BE2C (cell line): ENCODE measurements at regions not wholly inside any gene's neighbourhood (a gene's known extent, or its start where the extent isn't known, plus 50 kb on each side); places are given as distances from the start of the nearest gene placed in this dataset.

Experiments
- DNase-seq: peaks from one replicate; pipeline ENCODE4 v3.0.0-alpha.2; 2020
- H3K27me3 ChIP-seq: fragments of 250-450 bp; sonication (Bioruptor Pico); 2 replicates; pipeline ENCODE4 v1.5.1; 2020; ENCODE audit warnings: mild to moderate bottlenecking
- H3K36me3 ChIP-seq: fragments of 250-450 bp; sonication (Bioruptor Pico); 2 replicates; pipeline ENCODE4 v1.5.1; 2020; ENCODE audit warnings: mild to moderate bottlenecking
- H3K4me1 ChIP-seq: fragments of 250-450 bp; sonication (Bioruptor Pico); 2 replicates; pipeline ENCODE4 v1.5.1; 2020
- H3K4me3 ChIP-seq: 2 replicates; pipeline ENCODE4 v1.5.1; 2011; ENCODE audit warnings: low read depth, low read length
- H3K9me3 ChIP-seq: fragments of 250-450 bp; sonication (Bioruptor Pico); 2 replicates; pipeline ENCODE4 v1.5.1; 2020
- CTCF ChIP-seq: IDR thresholded peaks from 2 replicates; pipeline ENCODE4 v1.5.1; 2012; ENCODE audit warnings: mild to moderate bottlenecking, low read depth, low read length

GRCh38 chr2:234429265-234429664, 67.6 kb downstream of the ARL4C start:
- no peak overlapping the region for H3K4me3 ChIP-seq
- no peaks in the 10 kb centered on the region for H3K36me3 ChIP-seq
- no peaks in the 10 kb centered on the region for H3K4me1 ChIP-seq
- no peaks in the 10 kb centered on the region for H3K27me3 ChIP-seq
- no peaks in the 10 kb centered on the region for H3K9me3 ChIP-seq
- no peak for TF ChIP-seq CTCF
- no peak for DNase-seq

GRCh38 chr2:234427081-234428061, 69.5 kb downstream of the ARL4C start:
- H3K4me3 ChIP-seq, result no peak overlapping the region
- no peak for DNase-seq

GRCh38 chr2:234426616-234427015, 70.3 kb downstream of the ARL4C start:
- Histone ChIP-seq H3K36me3 (no peaks in the 10 kb centered on the region), H3K4me1 (peaks cover 2% of the 10 kb centered on the region; the same call in 1 of the 2 replicates), H3K4me3 (no peak overlapping the region), H3K27me3 (no peaks in the 10 kb centered on the region), H3K9me3 (no peaks in the 10 kb centered on the region)
- TF ChIP-seq CTCF, result no peak
- no peak for DNase-seq

More at GRCh38 chr2:234427081-234428061, 69.5 kb downstream of the ARL4C start:
- Histone ChIP-seq H3K4me1 (peaks cover under 1% of the 10 kb centered on the region; the same call in 1 of the 2 replicates), H3K9me3 (no peaks in the 10 kb centered on the region), H3K27me3 (no peaks in the 10 kb centered on the region), H3K36me3 (no peaks in the 10 kb centered on the region)
- no peak for TF ChIP-seq CTCF

GRCh38 chr2:234425639-234426603, 71.0 kb downstream of the ARL4C start:
- DNase-seq, result no peak
- Histone ChIP-seq H3K27me3 (no peaks in the 10 kb centered on the region), H3K36me3 (no peaks in the 10 kb centered on the region), H3K4me3 (no peak overlapping the region), H3K4me1 (peaks cover 2% of the 10 kb centered on the region; the same call in 1 of the 2 replicates), H3K9me3 (no peaks in the 10 kb centered on the region)
- no peak for TF ChIP-seq CTCF

- Histone ChIP-seq H3K4me3 (no peak overlapping the region), H3K27me3 (no peaks in the 10 kb centered on the region), H3K4me1 (peaks cover 2% of the 10 kb centered on the region; the same call in 1 of the 2 replicates), H3K9me3 (no peaks in the 10 kb centered on the region), H3K36me3 (no peaks in the 10 kb centered on the region)
- no peak for DNase-seq
- no peak for TF ChIP-seq CTCF
These were observed 73.0 kb downstream of the ARL4C start for GRCh38 chr2:234423884-234424283.
